ENCODE measurements at regions not wholly inside any gene's neighbourhood (a gene's known extent, or its start where the extent isn't known, plus 50 kb on each side); places are given as distances from the start of the nearest gene placed in this dataset.

- Histone ChIP-seq H3K36me3 (ENCODE audit: control insufficient read depth, insufficient read depth, low read length) (no peaks in the 10 kb centered on the region), H3K9ac (no peak overlapping the region), H3K4me3 (ENCODE audit: low read depth, low read length) (no peak overlapping the region), H3K4me2 (ENCODE audit: low read length) (no peak overlapping the region), H3K27me3 (ENCODE audit: control insufficient read depth, insufficient read depth, low read length) (no peaks in the 10 kb centered on the region), H3K4me1 (no peaks in the 10 kb centered on the region), H3K27ac (no peak overlapping the region), H3K79me2 (peaks cover 6% of the 10 kb centered on the region), H3K9me3 (ENCODE audit: control insufficient read depth, low read length) (no peaks in the 10 kb centered on the region), H2AFZ (no peak overlapping the region)
- TF ChIP-seq CTCF (IDR thresholded peaks at IDR 0.05), result no peak
These were observed 134.4 kb upstream of the CDK1 start for GRCh38 chr10:60643874-60644273.

- no peak overlapping the region for H2AFZ ChIP-seq
- no peaks in the 10 kb centered on the region for H3K27me3 ChIP-seq (ENCODE audit: control insufficient read depth, insufficient read depth, low read length)
- no peak overlapping the region for H3K4me3 ChIP-seq (ENCODE audit: low read depth, low read length)
These were observed 148.9 kb upstream of the CDK1 start for GRCh38 chr10:60629332-60629731.

GRCh38 chr10:60627778-60628748 lies 150.2 kb upstream of the CDK1 start:
- Histone ChIP-seq H3K4me3 (ENCODE audit: low read depth, low read length) (no peak overlapping the region), H3K36me3 (ENCODE audit: control insufficient read depth, insufficient read depth, low read length) (no peaks in the 10 kb centered on the region), H3K4me1 (no peaks in the 10 kb centered on the region), H3K4me2 (ENCODE audit: low read length) (no peak overlapping the region), H3K9me3 (ENCODE audit: control insufficient read depth, low read length) (no peaks in the 10 kb centered on the region), H2AFZ (no peak overlapping the region), H3K9ac (no peak overlapping the region), H3K27ac (no peak overlapping the region), H3K79me2 (no peaks in the 10 kb centered on the region), H3K27me3 (ENCODE audit: control insufficient read depth, insufficient read depth, low read length) (no peaks in the 10 kb centered on the region)
- no peak for TF ChIP-seq CTCF (IDR thresholded peaks at IDR 0.05)

More at GRCh38 chr10:60629332-60629731, 148.9 kb upstream of the CDK1 start:
- no peak for TF ChIP-seq CTCF (IDR thresholded peaks at IDR 0.05)
- no peak overlapping the region for H3K4me2 ChIP-seq (ENCODE audit: low read length)
- H3K4me1 ChIP-seq, result no peaks in the 10 kb centered on the region
- H3K27ac ChIP-seq, result no peak overlapping the region
- H3K79me2 ChIP-seq, result no peaks in the 10 kb centered on the region
- H3K9ac ChIP-seq, result no peak overlapping the region
- H3K36me3 ChIP-seq (ENCODE audit: control insufficient read depth, insufficient read depth, low read length), result no peaks in the 10 kb centered on the region
- no peaks in the 10 kb centered on the region for H3K9me3 ChIP-seq (ENCODE audit: control insufficient read depth, low read length)

GRCh38 chr10:60626037-60626436 lies 152.2 kb upstream of the CDK1 start:
- H3K36me3 ChIP-seq (ENCODE audit: control insufficient read depth, insufficient read depth, low read length), result no peaks in the 10 kb centered on the region
- H3K4me1 ChIP-seq, result no peaks in the 10 kb centered on the region
- TF ChIP-seq CTCF (IDR thresholded peaks at IDR 0.05), result no peak

More at GRCh38 chr10:60626037-60626436, 152.2 kb upstream of the CDK1 start:
- Histone ChIP-seq H3K27ac (no peak overlapping the region), H3K4me3 (ENCODE audit: low read depth, low read length) (no peak overlapping the region), H3K79me2 (peaks cover 3% of the 10 kb centered on the region), H3K27me3 (ENCODE audit: control insufficient read depth, insufficient read depth, low read length) (no peaks in the 10 kb centered on the region), H2AFZ (no peak overlapping the region), H3K9me3 (ENCODE audit: control insufficient read depth, low read length) (no peaks in the 10 kb centered on the region), H3K9ac (no peak overlapping the region), H3K4me2 (ENCODE audit: low read length) (no peak overlapping the region)
